MG63 (cell line): ENCODE measurements at regions not wholly inside any gene's neighbourhood (a gene's known extent, or its start where the extent isn't known, plus 50 kb on each side); places are given as distances from the start of the nearest gene placed in this dataset.

Experiments used
- DNase-seq: peaks from one replicate; pipeline ENCODE4 v3.0.0-alpha.2; 2020
- H3K27me3 ChIP-seq: fragments of 250-450 bp; sonication (Bioruptor Pico); 2 replicates; pipeline ENCODE4 v1.5.1; 2020; ENCODE audit warnings: mild to moderate bottlenecking, moderate library complexity
- H3K36me3 ChIP-seq: fragments of 250-450 bp; sonication (Bioruptor Pico); 2 replicates; pipeline ENCODE4 v1.5.1; 2020; ENCODE audit warnings: mild to moderate bottlenecking, moderate library complexity
- H3K4me3 ChIP-seq: fragments of 250-450 bp; sonication (Bioruptor Pico); 2 replicates; pipeline ENCODE4 v1.5.1; 2020; ENCODE audit warnings: mild to moderate bottlenecking, moderate library complexity
- H3K9me3 ChIP-seq: fragments of 250-450 bp; sonication (Bioruptor Pico); 2 replicates; pipeline ENCODE4 v1.5.1; 2020; ENCODE audit warnings: mild to moderate bottlenecking, moderate library complexity

DNA sequence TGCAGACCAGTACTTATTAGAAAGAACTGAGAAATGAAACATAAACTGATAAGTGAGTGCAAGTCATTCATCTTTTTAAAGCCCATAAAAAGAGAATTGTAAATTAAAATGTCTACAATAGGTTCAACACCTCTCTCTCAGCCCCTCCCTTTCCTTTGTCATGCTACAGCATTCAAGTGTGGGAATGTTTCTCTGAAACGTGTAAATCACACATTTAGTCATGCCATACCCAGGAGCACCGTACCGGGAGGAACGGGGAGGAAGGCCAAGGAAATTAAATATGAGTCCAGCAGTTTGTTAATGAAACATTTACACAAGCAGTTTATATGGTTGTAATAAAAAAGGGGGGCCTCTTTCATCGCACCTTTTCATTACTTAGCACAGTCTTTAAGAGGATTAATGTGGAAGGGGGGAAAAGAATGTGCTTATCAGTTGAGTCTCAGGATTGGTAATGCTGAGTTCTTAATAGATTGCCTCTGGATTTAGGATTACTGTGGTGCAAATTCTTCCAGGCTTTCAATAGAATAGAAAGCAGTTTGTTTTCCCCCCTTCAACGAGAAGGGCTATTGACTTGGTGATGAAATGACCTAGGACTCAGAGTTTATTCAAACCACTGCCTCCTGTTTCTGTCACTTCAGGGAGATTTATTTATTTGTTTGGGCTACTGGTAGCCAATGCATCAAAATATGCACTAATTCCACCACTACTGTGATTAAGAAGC lies 176.0 kb upstream of the ZNF608 start:
- no peak for DNase-seq
- Histone ChIP-seq H3K9me3 (no peaks in the 10 kb centered on the region), H3K36me3 (no peaks in the 10 kb centered on the region), H3K27me3 (no peaks in the 10 kb centered on the region), H3K4me3 (no peak overlapping the region)

DNA sequence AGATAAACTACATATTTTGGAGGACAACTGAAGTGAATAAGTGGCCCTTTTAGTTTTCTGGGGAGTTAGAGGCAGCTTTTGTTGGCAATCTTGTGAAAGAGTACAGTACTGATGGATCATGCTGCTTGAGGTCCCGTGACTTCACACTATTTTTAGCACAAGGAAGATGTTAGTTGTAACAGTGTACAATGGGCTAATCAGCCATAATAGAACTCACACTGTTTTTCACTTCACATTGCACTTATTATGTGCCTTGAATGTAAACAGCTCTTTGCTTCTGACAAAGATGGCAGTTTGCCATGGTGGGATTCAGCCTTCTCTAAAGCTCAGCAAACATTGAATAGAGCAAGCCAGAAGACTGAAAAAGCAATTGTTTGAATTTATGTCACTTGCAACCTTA lies 176.7 kb upstream of the ZNF608 start:
- Histone ChIP-seq H3K27me3 (no peaks in the 10 kb centered on the region), H3K36me3 (no peaks in the 10 kb centered on the region), H3K9me3 (no peaks in the 10 kb centered on the region), H3K4me3 (no peak overlapping the region)
- no peak for DNase-seq

DNA sequence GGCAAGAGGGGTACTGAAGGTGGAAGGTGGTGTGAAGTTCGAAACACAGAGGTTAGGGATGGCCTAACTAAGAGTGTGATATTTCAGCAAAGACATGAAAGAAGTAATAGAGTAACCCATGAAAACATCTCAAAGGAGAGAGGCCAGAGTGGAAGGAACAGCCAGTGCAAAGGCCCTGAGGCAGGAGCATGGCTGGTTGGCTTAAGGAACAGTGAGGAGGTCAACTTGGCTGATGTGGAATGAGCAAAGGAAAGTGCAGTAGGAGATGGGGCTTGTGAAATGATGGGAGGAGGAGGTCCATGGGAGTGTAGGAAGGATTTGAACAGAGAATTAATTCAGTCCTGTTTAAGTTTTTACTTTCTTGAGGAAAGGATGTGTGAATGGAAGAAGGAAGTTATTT lies 178.3 kb upstream of the ZNF608 start:
- Histone ChIP-seq H3K4me3 (no peak overlapping the region), H3K27me3 (no peaks in the 10 kb centered on the region), H3K9me3 (no peaks in the 10 kb centered on the region), H3K36me3 (no peaks in the 10 kb centered on the region)
- no peak for DNase-seq

DNA sequence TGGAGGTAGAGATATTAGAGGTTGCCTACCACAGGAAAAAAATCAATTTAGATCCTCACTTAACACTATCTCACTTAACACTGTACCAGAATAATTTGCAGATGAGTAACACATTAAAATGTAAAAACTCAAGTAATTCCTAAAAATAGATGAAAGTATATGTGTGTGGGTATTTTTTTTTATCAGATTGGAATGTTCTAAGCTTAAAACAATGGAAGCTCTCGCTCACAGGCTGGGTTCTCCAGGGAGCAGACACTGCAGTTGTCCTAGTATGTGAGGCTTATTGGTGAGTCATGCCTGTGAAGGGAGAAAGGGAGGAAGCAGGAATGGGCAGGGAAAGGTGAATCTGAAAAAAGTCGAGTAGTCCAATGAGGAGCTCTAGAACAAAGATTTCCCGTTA lies 181.3 kb upstream of the ZNF608 start:
- no peaks in the 10 kb centered on the region for H3K36me3 ChIP-seq
- H3K27me3 ChIP-seq, result no peaks in the 10 kb centered on the region
- no peaks in the 10 kb centered on the region for H3K9me3 ChIP-seq
- no peak overlapping the region for H3K4me3 ChIP-seq
- DNase-seq, result peak; percentile 36

DNA sequence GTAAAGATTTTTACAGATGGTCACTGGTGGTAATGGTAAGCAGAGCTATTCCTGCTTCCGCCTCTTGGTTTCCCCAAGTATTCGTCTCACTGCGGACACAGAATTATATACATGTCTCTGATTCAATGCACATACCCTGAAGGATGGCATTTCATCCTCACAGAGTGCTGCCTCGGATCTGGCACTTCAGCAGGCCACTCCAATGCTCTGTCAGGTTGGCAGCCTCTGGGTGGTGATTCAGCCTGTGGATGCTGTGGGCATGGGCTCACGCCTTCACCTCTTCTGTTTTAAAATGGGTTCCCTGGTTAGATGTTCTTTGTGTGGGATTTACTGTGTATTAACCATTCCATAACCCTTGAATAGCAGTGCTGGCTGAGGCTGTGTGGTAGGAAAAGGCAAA lies 182.6 kb upstream of the ZNF608 start:
- Histone ChIP-seq H3K4me3 (no peak overlapping the region), H3K27me3 (no peaks in the 10 kb centered on the region), H3K36me3 (no peaks in the 10 kb centered on the region), H3K9me3 (no peaks in the 10 kb centered on the region)
- DNase-seq, result no peak

DNA sequence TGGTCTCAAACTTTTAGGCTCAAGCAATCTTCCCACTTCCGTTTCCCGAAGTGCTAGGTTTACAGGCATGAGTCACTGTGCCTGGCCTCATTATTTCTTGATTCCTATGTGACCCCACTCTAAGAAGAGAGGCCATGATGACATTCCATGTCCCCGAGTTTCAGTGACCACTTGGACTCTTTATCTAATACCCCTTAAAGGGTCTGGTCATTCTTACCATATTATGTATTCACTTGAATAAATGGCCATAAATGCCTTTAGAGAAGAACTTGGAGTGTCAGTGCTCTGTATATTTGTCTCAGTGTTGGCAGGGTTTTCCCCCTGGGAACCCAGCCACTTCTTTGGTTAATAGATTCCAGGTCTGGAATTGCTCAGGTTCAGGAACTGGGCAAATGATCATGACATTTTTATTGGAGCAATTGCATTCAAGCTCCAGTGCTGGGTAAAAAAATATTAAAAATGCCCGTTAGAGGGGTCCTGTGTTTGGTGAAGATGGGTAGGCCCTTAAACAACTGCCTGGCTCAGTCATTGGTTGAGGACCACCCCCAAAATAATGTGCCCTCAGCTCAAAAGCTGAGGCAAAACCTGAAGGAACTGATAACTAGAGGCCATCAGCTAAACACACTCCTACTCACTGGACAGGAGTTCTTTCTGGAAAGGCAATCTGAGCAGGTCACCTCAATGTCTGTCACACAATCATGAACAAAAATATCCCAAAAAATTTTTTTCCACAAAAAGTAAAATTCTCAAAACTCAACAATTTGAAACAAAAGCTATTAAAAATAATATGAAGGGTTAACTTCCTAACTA lies 186.6 kb upstream of the ZNF608 start:
- H3K9me3 ChIP-seq, result no peaks in the 10 kb centered on the region
- H3K4me3 ChIP-seq, result no peak overlapping the region
- H3K36me3 ChIP-seq, result no peaks in the 10 kb centered on the region
- H3K27me3 ChIP-seq, result no peaks in the 10 kb centered on the region
- DNase-seq, result peak; percentile 85

DNA sequence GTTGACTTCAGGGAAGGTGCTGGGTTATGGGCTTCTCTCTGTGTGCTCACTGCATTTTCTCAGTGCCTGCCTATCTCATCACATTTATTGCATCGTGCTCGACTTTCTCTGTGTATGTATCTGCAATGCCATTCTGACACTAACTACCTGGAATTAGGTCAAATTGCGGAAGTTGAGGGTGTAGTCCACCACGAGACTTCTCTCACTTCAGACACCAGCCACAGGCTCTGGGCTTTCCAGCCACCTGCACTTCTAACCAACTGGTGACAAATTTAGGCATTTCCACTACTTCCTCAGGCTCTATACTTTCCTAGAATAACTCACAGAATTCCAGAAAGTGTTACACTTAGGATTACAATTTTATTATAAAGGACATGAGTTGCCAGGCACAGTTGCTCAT lies 188.6 kb upstream of the ZNF608 start:
- H3K4me3 ChIP-seq, result no peak overlapping the region
- H3K27me3 ChIP-seq, result no peaks in the 10 kb centered on the region
- H3K9me3 ChIP-seq, result no peaks in the 10 kb centered on the region
- no peaks in the 10 kb centered on the region for H3K36me3 ChIP-seq
- no peak for DNase-seq

DNA sequence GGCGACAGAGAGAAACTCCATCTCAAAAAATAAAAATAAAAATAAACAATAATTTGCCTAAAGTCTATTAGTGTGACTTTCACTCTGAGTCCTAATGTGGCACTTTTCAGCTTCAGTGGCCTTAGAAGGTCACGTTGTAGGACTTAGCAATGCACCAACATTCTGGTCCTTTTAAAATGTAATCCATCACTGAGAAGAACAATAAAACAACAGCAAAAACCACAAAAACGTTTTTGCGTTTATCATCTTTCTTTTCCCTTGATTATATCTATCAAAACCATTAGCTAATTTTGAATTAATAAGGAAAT lies 190.1 kb upstream of the ZNF608 start:
- no peaks in the 10 kb centered on the region for H3K36me3 ChIP-seq
- no peak for DNase-seq
- H3K4me3 ChIP-seq, result no peak overlapping the region
- no peaks in the 10 kb centered on the region for H3K9me3 ChIP-seq
- no peaks in the 10 kb centered on the region for H3K27me3 ChIP-seq

DNA sequence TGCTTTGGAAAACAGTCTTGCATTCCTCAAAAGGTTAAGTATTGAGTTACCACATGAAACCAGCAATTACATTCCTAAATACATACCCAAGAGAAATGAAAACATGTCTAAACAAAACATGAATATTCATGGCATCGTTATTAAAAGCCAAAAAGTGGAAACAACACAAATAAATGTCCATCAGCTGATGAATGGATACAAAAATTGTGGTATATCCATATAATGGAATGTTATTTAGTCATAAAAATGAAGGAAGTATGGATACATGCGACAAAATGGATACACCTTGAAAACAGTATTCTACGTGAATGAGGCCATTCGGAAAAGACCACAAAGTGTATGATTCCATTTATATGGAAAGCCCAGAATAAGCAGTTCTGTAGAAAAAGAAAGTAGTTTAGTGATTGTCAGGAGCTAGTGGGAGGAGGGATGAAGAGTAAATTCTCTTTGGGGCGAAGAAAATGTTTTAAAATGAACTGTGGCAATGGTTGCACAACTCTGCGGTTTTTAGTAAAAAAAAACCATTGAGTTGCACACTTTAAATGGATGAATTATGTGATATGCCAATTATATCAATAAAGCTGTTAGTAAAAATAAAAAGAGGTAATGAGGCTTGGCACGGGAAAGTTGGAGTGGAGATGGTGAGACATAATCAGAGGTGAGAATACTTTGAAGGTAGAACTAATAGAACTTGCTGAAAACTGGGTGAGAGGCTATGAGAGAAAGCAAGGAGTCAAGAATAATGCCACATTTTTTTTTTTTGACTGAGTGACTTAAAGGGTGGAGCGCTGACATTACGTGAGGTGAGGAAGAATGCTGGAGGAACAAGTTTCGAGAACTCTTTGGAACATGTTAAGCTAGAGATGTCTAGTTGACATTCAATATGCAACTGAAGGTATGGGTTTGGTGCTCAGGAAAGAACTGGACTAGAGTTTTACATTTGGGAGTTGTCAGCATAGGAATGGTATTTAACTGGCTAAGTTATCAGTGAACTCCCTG lies 194.9 kb upstream of the ZNF608 start:
- Histone ChIP-seq H3K9me3 (no peaks in the 10 kb centered on the region), H3K27me3 (no peaks in the 10 kb centered on the region), H3K4me3 (no peak overlapping the region), H3K36me3 (no peaks in the 10 kb centered on the region)
- DNase-seq, result no peak

DNA sequence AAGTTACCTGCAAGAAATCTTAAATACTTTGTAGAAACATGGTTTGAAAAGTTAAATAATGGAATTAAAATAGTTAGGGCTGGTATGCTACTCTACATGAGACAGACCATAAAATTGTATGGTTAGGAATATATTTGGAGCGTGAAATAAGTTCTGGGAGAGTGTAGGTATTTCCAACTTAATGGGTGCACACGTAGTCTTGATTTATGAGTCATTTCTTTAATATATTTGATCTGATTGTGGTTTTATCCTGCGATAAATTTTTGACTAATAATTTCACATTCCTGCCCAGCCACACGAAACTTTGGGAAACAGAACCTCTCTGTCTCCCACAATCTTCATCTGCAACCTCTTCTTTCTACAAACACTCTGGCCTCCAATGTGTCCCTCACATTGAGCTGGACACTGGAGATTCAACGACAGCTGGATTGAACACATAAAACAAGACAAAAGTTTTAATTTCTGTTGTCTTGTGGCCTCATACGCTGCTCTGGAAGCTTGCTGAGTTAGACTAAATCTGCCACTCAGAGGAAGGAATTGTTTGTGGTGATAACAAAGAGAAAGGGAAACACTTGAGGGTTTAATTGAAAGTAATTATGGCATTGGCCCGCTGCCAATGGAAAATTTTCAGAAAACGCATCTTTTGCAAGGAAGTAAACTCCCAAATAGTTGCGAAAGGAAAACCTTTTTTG lies 201.8 kb upstream of the ZNF608 start:
- Histone ChIP-seq H3K36me3 (no peaks in the 10 kb centered on the region), H3K27me3 (no peaks in the 10 kb centered on the region), H3K4me3 (no peak overlapping the region), H3K9me3 (no peaks in the 10 kb centered on the region)
- DNase-seq, result no peak

DNA sequence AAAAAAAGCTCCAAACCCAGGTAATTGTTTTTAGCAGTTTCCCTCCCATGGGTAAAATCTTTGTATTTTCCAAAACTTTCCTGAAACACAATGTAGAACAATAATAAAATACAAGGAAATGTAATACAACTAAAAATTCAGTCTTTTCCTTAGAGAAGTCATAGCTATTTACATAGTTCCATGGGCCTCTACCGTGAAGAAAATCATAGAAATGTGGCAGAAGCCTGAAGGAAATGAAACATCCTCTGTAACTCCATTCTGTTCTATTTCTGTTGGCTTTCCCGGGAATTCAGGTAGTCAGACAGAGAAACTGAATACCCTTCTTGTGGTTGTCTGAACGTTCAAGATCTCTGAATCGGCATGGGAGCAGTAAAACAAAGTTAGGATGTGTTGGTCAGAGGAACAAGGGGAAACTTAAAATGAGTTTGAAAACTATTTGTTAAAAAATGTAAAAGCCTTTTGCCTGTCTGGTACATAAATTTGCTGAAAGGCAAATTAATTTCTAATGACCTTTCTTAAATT lies 202.4 kb upstream of the ZNF608 start:
- DNase-seq, result no peak
- no peaks in the 10 kb centered on the region for H3K9me3 ChIP-seq
- H3K4me3 ChIP-seq, result no peak overlapping the region
- no peaks in the 10 kb centered on the region for H3K36me3 ChIP-seq
- no peaks in the 10 kb centered on the region for H3K27me3 ChIP-seq

DNA sequence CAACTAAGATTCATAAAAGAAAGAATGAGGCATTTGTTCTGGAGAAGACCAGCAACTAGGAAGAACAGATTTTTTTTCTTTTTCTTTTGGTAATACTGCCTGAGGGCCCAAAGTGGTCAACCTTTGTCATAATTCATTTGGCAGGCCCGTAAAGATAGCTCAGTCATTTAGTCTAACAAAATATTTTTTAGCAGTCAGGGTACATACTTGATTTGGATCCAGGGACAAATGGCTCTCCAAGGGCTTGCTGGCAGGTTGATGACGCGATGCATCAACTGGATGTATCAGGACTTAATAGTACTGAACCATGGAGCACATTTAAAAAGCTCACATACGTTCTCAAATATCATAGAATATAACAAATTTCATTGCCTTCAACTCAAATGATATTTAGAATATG lies 203.4 kb upstream of the ZNF608 start:
- Histone ChIP-seq H3K27me3 (no peaks in the 10 kb centered on the region), H3K4me3 (no peak overlapping the region), H3K9me3 (no peaks in the 10 kb centered on the region), H3K36me3 (no peaks in the 10 kb centered on the region)
- no peak for DNase-seq

DNA sequence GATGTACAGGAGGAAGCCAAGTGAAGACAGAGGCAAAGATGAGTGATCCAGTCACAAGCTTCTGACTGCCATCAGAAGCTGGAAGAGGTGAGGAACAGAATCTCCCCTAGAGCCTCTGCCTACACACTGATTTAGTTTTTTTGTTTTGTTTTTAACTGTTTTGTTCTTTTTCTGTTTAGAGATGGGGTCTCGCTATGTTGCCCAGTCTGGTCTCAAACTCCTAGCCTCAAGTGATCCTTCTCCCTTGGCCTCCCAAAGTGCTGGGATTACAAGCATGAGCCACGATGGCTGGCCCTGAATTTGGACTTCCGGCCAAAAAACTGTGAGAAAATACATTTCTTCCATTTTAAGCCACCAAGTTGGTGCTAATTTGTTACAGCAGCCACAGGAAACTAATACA lies 204.7 kb upstream of the ZNF608 start:
- Histone ChIP-seq H3K36me3 (no peaks in the 10 kb centered on the region), H3K27me3 (no peaks in the 10 kb centered on the region), H3K9me3 (no peaks in the 10 kb centered on the region), H3K4me3 (no peak overlapping the region)
- DNase-seq, result no peak

DNA sequence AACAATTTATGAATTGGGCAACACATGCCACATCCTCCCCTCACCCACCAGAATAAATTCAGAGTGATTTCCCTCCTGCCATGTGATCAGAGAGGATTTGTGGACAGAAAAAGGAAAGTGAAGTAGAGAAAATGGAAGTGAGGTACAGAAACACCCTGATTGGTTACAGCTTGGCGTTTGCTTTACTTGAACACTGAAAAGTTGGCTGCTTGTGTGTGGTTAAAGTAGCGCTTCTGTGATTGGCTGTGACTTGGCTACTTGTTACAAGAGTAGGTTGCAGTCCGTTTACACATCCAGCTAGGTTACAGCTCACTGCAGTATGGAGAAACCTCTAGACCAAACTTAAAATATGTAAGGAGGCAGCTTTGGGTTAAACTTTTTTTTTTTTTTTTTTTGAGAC lies 205.2 kb upstream of the ZNF608 start:
- DNase-seq, result no peak
- H3K27me3 ChIP-seq, result no peaks in the 10 kb centered on the region
- H3K9me3 ChIP-seq, result no peaks in the 10 kb centered on the region
- no peak overlapping the region for H3K4me3 ChIP-seq
- H3K36me3 ChIP-seq, result no peaks in the 10 kb centered on the region

DNA sequence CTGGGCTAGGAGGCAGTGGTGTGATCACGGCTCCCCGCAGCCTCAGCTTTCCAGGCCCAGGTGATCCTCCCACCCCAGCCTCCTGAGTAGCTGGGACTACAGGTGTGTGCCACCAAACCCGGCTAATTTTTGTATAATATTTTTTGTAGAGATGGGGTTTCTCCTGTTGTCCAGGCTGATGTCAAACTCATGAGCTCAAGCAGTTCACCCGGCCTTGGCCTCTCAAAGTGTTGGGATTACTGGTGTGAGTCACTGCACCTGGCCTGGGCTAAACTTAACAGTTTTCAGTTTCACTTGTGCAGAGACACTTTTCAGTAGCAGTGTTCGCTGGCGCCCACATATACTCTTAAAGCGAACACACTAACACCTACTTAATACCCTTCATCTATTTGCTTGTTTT lies 205.6 kb upstream of the ZNF608 start:
- peak; percentile 27 for DNase-seq
- Histone ChIP-seq H3K9me3 (no peaks in the 10 kb centered on the region), H3K4me3 (no peak overlapping the region), H3K27me3 (no peaks in the 10 kb centered on the region), H3K36me3 (no peaks in the 10 kb centered on the region)

DNA sequence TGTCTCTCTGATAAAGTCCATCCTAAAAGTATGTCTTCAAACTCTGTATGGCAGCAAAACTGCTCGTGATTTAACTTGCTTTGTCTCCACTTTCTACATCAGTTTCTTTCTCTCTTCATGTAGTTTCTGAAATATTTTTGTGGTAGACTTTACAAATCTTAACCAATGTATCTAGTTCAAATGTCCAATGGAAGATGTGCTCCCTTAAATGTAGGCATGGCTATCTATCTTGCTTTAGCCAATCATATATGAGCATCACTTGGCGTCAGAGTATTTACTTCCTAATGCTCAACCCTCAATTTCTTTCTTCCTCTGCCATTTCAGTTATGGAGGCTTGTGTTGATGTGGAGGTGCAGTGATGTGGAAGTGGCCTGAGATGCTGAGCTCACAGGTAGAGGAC lies 206.1 kb upstream of the ZNF608 start:
- Histone ChIP-seq H3K27me3 (no peaks in the 10 kb centered on the region), H3K36me3 (no peaks in the 10 kb centered on the region), H3K9me3 (no peaks in the 10 kb centered on the region), H3K4me3 (no peak overlapping the region)
- no peak for DNase-seq

DNA sequence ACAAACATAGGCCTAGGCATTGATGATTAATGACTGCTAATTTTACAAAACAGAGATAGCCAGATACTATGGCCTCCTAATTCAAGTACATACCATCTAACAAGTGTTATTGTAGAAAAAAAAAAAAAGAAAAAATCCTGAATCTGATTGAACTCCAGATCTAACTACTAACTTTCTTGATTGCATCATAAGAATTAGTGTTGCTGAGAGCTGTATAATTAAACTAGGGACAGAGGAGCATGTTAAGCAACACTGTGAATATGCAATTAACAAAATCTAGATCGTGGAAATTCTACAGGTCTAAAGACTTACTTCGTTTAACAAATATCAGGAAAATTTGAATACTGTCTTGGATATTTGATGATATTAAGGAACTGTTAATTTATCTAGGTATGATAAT lies 208.3 kb upstream of the ZNF608 start:
- no peak overlapping the region for H3K4me3 ChIP-seq
- no peaks in the 10 kb centered on the region for H3K36me3 ChIP-seq
- no peaks in the 10 kb centered on the region for H3K9me3 ChIP-seq
- DNase-seq, result no peak
- no peaks in the 10 kb centered on the region for H3K27me3 ChIP-seq
